ENCODE measurements at regions not wholly inside any gene's neighbourhood (a gene's known extent, or its start where the extent isn't known, plus 50 kb on each side); places are given as distances from the start of the nearest gene placed in this dataset.

- DNase-seq, result no peak
Measured at GRCh38 chr2:120884472-120885290, 149.0 kb downstream of the GLI2 start.

DNA sequence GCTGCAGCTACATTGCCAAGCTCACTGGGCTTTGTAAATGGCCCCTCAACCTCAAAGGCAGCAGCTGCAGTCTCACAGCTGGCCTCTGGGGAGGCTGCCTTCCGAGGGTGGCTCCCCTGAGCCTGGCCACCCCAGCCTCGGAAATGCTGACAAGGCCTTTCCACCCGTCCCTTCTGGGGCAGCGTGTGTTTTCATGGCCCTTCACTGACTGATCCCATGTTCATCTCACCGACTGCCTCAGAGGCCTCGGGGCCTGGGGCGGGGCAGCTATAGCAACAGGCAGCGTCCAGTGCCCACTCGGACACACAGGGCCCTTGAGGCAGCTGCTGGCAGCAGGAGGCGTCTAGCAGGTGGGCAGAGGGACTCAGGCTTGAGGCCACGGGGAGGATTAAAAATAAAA is 149.7 kb downstream of the GLI2 start:
- no peak for DNase-seq

DNA sequence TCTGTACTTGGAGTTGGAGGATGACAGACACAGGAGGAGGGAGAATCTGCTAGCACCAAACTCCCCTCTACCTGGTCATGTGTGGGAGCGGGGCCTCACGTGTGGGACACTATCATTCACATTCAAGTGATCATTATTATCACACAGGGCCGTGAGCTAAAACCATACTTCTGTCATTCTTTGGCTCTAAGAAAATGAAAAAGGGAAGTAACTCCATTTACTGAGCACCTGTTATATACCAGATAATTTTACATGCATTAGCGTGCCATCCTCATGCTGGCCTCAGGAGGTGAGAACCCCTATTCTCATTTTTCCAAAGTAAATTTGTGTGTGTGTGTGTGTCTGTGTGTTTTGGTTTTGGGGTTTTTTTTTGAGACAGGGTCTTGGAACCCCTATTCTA is 150.1 kb downstream of the GLI2 start:
- no peak for DNase-seq

DNA sequence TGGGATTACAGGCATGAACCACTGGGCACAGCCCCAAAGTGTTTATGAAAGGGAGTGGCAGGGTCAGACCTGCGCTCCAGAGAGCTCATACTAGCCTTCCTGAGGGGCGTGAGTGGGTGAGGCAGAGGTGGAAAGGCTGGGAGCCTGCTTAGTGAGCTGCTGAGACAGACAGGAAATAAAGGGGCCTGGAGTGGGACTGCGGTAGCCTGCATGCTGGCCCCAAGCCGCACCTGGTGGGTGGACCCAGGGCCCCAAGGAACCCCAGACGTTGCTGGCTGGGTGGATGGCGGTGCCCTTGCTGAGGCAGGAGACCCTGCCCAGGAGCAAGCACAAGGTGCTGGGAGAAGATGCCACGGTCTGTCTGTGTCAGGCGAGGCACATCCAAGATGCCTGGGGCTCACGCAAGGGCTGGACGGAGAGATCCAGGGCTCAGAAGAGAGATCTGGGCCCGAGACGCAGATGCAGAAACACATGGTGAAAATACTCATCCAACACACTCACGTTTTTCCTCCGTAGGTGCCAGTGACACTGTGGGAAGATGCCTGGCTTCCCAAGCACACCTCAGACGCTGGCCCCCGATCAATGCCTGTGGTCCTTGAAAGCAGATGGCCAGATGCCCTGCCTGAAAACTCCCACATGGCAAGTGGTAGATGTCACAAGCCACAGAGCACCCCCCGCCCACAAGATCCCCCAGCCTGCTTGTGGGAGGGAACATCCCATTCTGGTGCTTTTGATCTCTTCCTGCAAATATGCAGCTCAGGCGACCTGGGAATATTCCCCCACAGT is 151.1 kb downstream of the GLI2 start:
- no peak for DNase-seq

- no peak for DNase-seq
Measured at GRCh38 chr2:120887320-120887697, 151.6 kb downstream of the GLI2 start.

DNA sequence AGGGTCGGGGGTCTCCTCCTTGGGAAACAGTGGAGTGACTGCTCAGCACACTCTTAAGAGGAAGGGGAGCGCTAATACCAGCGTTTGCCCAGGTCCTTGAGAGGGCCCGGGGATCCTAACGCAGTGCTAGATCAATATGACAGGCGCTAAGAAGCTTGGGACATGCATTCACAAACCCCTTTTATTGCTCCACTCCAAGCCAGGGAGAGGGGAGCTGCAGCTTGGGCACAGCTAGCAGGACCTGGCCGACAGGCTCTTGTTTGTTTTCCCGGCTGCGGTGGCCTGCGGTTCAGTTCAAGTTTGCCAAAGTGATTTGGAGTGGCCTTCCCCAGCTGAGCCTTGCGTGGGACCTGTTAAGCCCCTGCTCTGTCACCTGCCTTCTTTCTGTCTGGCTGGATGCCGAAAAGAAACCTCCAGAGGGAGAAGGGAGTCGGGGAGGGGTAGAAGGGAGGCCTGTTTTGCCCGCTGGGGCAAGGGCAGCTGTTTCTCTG is 152.1 kb downstream of the GLI2 start:
- no peak for DNase-seq

- no peak for DNase-seq
Measured at GRCh38 chr2:120888851-120889250, 153.2 kb downstream of the GLI2 start.

DNA sequence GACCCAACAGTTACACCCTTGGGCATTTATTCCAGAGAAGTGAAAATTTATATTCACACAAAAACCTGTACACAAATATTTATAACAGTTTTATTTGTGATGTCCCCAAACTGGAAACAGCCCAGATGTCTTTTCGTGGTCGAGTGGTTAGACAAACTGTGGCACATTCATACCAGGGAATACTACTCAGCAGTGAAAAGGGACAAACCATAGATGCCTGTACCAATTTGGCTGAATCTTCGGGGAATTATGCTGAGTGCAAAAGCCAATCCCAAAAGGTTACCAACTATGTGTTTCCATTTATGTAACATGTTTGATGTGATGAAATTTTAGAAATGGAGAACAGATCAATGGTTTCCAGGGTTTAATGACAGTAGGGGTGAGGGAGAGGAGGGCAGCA is 154.3 kb downstream of the GLI2 start:
- no peak for DNase-seq

DNA sequence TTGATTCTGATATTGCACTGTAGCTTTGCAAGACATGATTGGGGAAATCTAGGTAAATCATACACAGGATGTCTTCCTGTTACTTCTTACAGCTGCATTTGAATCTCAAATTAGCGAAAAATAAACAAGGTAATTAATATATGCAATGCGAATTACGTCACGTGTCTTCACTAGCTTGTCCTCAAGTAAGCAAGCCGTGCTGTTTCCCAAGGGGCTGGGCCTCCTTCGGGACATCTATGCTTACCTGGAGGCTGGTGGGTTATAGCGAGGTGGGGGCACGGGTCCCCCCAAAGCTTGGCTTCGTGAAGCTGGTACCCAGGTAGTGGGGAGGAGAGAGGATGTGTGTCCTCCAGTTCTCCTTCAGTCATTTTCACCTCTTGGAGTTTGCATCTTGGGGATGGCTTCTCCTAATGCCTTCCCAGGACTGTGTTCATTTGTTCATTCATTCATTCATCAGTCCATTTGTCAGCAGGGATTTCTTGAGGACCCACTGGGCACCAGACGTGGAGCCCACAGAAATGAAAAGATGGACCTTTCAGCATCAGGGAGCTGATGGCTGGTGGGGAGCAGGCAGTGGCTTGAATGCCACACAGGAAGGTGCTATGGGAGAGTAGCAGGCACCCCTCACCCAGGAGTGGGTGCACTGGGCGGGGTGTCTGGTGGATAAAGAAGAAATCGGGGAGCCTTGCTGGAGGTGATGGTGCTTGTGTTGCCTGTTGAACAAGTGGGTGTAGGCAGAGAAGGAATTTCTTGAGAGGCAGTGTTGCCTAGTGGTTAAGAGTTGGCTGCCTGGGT is 155.1 kb downstream of the GLI2 start:
- DNase-seq, result no peak

DNA sequence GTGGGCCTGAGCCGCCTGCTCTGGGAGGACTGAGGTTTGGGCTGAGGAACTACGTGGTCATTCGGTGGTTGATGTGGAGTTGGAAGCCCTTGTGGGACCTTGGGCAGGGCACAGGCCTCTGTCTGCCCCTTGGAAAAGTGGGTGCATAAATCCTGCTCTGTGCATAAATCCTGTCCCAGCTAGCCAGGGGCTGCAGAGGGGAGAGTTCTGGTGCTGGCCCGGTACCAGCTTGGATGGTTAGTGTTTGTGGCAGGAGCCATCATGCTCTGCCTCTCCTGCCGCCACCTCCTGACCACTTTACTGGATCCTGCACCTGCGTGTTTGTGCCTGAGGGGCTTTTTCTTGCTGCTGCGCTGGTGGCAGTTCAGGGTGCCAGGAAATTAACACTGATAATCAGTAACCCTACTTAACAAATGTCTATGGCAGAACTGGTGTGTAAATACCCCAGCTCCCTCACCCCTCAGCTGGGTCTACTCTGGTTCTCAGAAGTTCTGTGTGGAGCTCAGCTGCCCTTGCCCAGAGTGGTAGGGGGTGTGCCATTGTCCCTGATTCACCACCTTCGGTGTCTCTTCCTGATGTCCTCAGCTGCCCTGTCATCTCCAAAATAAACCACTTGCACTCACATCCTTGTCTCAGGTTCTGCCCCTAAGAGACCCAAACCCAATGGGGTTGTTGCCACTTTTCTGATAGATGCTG is 156.8 kb downstream of the GLI2 start:
- no peak for DNase-seq

DNA sequence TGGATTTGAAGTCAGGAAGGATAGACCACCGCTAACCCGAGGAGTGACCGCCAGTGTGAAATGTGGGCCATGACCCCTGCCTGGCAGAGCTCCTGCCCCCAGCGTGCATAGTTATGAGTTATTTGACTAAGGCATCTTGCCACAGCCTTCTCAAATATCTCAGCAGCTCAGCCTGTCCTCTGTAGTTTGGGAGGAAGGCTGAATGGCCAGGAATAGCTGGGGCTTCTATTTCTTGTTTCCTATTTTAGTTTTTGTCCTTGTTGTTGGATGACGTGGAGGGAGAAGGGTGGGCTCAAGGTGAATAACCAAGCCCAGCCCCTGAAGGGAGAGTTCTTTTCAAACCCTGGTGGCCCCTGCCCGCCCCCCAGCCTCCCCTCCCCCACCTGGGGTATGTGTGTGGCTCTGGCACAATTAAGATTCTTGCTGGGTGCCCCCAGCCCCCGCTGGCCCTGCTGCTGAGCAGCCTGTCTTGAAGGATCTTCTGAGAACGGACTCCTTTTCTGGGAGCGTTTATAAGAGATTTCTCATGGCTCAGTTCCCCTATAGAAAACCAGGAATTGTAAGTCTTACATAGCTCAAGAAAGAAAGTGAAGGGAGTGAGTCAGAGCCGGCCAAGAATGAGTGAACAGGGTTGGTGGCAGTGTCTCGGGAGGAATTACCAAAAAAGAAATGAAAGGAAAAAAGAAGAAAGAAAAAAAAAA is 157.4 kb downstream of the GLI2 start:
- no peak for DNase-seq

GRCh38 chr2:120893811-120894584 is 158.3 kb downstream of the GLI2 start:
- DNase-seq, result no peak

DNA sequence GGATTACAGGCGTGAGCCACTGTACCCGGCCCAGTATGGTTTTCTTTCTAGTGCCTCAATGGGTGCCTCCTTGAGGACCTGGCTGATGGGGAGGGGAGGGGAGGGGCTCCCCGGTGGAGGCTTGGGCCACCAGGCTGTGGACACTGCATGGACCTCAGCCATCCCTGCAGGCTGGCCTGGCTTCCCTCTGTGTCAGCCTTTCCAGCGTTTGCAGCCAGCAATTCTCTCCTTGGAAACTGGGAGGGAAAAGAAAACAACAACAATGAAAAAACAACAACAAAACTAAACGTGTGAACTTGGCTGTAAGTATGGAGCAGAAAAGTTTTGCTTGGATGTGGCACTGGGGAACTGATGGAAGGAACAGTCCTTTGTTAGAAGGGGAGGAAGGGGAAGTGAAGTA is 159.3 kb downstream of the GLI2 start:
- no peak for DNase-seq

GRCh38 chr2:120896126-120896525 is 160.5 kb downstream of the GLI2 start:
- DNase-seq, result no peak

DNA sequence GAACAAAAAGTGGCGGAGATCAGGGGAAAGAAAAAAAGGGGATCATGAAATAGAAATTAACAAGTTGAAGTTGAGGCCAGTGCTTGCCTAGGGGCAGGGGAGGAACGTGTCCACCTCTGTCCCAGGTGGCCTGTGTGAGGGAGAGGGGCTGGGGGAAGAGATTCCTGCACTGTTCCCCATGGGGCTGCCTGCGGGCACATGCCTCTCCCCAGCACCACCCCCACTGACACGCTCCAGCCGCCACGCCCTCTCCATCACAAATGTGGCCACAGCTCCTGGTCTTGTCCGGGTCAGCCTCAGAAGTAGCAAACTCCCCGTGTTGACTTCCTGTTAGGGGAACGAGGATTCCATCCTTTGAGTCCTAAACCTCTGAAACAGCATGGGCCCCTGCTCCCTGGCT is 161.2 kb downstream of the GLI2 start:
- DNase-seq, result no peak

DNA sequence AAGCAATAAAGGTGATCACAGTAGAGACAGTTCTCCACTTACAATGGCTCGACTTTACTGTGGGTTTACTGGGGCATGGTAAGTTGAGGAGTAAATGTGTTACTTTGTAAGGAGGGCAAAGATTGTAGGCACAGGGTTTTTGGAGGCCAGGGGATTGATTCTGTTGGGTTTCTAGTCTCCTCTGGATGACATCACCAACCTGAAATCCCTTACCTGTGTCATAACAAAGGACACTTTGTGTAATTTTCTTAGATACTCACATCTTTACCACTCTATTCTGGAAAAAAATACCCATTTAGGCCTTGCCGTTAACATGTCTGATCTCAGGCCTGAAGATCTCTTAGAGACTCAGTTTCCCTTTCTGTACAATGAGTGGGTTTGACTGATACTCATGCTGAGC is 161.7 kb downstream of the GLI2 start:
- DNase-seq, result no peak

DNA sequence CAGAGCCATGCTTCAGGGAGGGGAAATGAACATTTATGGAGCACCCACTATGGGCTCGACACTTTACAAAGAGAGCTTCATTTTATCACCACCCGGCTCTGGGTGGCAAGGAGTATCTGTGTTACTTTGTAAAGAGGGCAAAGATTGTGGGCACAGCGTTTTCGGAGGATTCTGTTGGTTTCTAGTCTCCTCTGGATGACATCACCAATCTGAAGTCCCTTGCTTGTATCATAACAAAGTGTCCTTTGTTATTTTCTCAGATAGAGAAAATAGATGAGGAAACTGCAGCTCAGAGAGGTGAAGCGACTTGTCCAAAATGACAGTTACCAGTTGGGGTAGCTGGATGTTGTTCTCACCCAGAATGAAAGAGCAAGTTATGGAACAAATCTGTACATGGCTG is 162.8 kb downstream of the GLI2 start:
- DNase-seq, result no peak

DNA sequence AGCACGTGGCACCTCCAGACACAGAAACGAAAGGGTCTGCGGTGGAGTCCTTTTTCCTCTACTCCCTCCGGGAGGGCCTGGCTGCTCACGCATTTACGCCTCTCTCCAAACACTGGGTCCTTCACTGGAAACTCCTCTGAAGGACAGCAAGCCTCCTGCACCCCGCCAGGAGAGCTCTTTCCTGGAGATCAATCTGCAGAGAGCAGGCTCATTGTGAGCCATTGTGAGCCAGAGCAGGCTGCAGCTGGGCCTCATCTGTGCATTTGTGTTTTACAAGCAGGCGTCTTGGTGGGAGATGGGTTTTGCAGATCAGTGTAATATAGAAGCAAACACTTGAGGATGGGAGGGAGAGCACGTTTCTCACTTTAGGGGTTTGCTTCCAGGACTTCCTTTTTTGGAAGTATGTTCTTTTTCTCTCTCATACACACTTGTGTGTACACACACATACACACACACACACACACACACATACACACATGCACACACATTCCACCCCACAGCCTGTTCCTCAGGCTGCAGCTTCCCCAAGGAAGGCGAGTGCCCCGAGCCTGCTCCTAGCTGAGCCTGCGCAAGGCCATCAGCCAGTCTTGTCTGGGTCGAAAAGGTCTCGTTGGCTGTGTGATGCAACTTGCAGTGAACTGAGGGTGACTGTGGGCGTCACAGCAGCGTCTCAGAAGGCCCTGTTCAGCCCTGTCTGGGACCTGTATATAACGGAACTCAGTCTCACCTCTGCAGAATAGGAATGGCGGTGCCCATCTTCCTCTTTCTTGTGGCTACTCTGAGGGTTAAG is 163.5 kb downstream of the GLI2 start:
- DNase-seq, result no peak

GRCh38 chr2:120899771-120900170 is 164.1 kb downstream of the GLI2 start:
- no peak for DNase-seq

- DNase-seq, result no peak
Measured at GRCh38 chr2:120901201-120901600, 165.5 kb downstream of the GLI2 start.

GRCh38 chr2:120902592-120902991 is 166.9 kb downstream of the GLI2 start:
- DNase-seq, result no peak

Measured in activated CD4-positive, alpha-beta T cell treated with anti-CD3 and anti-CD28 coated beads for 1 hour (primary cell).